H9 (cell line): ENCODE measurements at regions not wholly inside any gene's neighbourhood (a gene's known extent, or its start where the extent isn't known, plus 50 kb on each side); places are given as distances from the start of the nearest gene placed in this dataset.

Experiments
- DNase-seq: peaks from one replicate; pipeline ENCODE4 v3.0.0-alpha.2; 2017
- H2AFZ ChIP-seq: one replicate; pipeline ENCODE4 v1.6.1; 2013; ENCODE audit warnings: mild to moderate bottlenecking, low read length, control low read depth, moderate library complexity
- H2AK5ac ChIP-seq: 2 replicates; pipeline ENCODE4 v1.6.1; 2013; ENCODE audit warnings: low read length, control low read depth, mixed read lengths; ENCODE audit not compliant: insufficient read length
- H2BK120ac ChIP-seq: one replicate; pipeline ENCODE4 v1.6.1; 2013; ENCODE audit warnings: low read depth, mild to moderate bottlenecking, low read length, control low read depth, inconsistent platforms; ENCODE audit not compliant: poor library complexity, severe bottlenecking
- H2BK12ac ChIP-seq: 2 replicates; pipeline ENCODE4 v1.6.1; 2013; ENCODE audit warnings: low read length, control low read depth, mixed read lengths, low read depth; ENCODE audit not compliant: insufficient read length
- H2BK15ac ChIP-seq: 2 replicates; pipeline ENCODE4 v1.6.1; 2013; ENCODE audit warnings: low read depth, low read length, control low read depth
- H2BK20ac ChIP-seq: one replicate; pipeline ENCODE4 v1.6.1; 2013; ENCODE audit warnings: low read depth, mild to moderate bottlenecking, low read length, control low read depth, inconsistent platforms; ENCODE audit not compliant: poor library complexity, severe bottlenecking
- H2BK5ac ChIP-seq: 2 replicates; pipeline ENCODE4 v1.6.1; 2013; ENCODE audit warnings: low read length, control low read depth, mixed read lengths; ENCODE audit not compliant: insufficient read length
- H3K14ac ChIP-seq: 2 replicates; pipeline ENCODE4 v1.6.1; 2013; ENCODE audit warnings: low read length, control low read depth; ENCODE audit not compliant: insufficient read depth
- H3K18ac ChIP-seq: 2 replicates; pipeline ENCODE4 v1.6.1; 2013; ENCODE audit warnings: low read depth, mild to moderate bottlenecking, mixed read lengths, low read length, control low read depth; ENCODE audit not compliant: insufficient read length
- H3K23ac ChIP-seq: 2 replicates; pipeline ENCODE4 v1.6.1; 2013; ENCODE audit warnings: low read length, control low read depth, mixed read lengths, low read depth; ENCODE audit not compliant: insufficient read length
- H3K23me2 ChIP-seq: 2 replicates; pipeline ENCODE4 v1.6.1; 2013; ENCODE audit warnings: low read depth, mild to moderate bottlenecking, mixed read lengths, low read length, control low read depth; ENCODE audit not compliant: insufficient read length, poor library complexity, severe bottlenecking
- H3K27ac ChIP-seq: 2 replicates; pipeline ENCODE4 v1.5.1; 2013; ENCODE audit warnings: low read length, control low read depth, mixed read lengths, low read depth; ENCODE audit not compliant: insufficient read length
- H3K27me3 ChIP-seq: 2 replicates; pipeline ENCODE4 v1.6.1; 2013; ENCODE audit warnings: low read length, control low read depth, inconsistent platforms; ENCODE audit not compliant: insufficient read depth
- H3K4ac ChIP-seq: 2 replicates; pipeline ENCODE4 v1.6.1; 2013; ENCODE audit warnings: low read depth, mild to moderate bottlenecking, control low read depth, inconsistent platforms, low read length, moderate library complexity
- H3K4me1 ChIP-seq: 2 replicates; pipeline ENCODE4 v1.6.1; 2013; ENCODE audit warnings: low read length, control low read depth, inconsistent platforms; ENCODE audit not compliant: insufficient read depth
- H3K4me2 ChIP-seq: 2 replicates; pipeline ENCODE4 v1.6.1; 2013; ENCODE audit warnings: low read length, control low read depth, mixed read lengths; ENCODE audit not compliant: insufficient read length, insufficient read depth
- H3K56ac ChIP-seq: 2 replicates; pipeline ENCODE4 v1.6.1; 2013; ENCODE audit warnings: low read depth, mild to moderate bottlenecking, mixed read lengths, low read length, control low read depth; ENCODE audit not compliant: insufficient read length
- H3K79me1 ChIP-seq: 2 replicates; pipeline ENCODE4 v1.6.1; 2013; ENCODE audit warnings: low read depth, mild to moderate bottlenecking, moderate library complexity, low read length, control low read depth, inconsistent platforms; ENCODE audit not compliant: insufficient read depth, poor library complexity, severe bottlenecking
- H3K79me2 ChIP-seq: 2 replicates; pipeline ENCODE4 v1.6.1; 2013; ENCODE audit warnings: low read length, control low read depth, inconsistent platforms; ENCODE audit not compliant: insufficient read depth
- H3K9ac ChIP-seq: 2 replicates; pipeline ENCODE4 v1.6.1; 2013; ENCODE audit warnings: low read length, control low read depth, mixed read lengths; ENCODE audit not compliant: insufficient read length; ENCODE audit errors: extremely low read depth
- H3K9me3 ChIP-seq: one replicate; pipeline ENCODE4 v1.6.1; 2013; ENCODE audit warnings: low read depth, low read length, inconsistent platforms; ENCODE audit not compliant: control insufficient read depth
- H3T11ph ChIP-seq: one replicate; pipeline ENCODE4 v1.6.1; 2013; ENCODE audit warnings: mild to moderate bottlenecking, low read length, control low read depth, inconsistent platforms
- H4K20me1 ChIP-seq: one replicate; pipeline ENCODE4 v1.6.1; 2013; ENCODE audit not compliant: control insufficient read depth, insufficient read length, insufficient read depth
- H4K5ac ChIP-seq: 2 replicates; pipeline ENCODE4 v1.6.1; 2013; ENCODE audit warnings: low read depth, mild to moderate bottlenecking, mixed read lengths, low read length, control low read depth; ENCODE audit not compliant: insufficient read length
- H4K8ac ChIP-seq: replicated peaks from 2 replicates; pipeline ENCODE4 v1.6.1; 2013; ENCODE audit warnings: low read length, control low read depth, mixed read lengths, low read depth; ENCODE audit not compliant: insufficient read length
- H4K91ac ChIP-seq: 2 replicates; pipeline ENCODE4 v1.6.1; 2013; ENCODE audit warnings: low read depth, mild to moderate bottlenecking, moderate library complexity, mixed read lengths, low read length, control low read depth; ENCODE audit not compliant: insufficient read length
- H3K27ac Mint-ChIP-seq, 3 experiments: 2 replicates in 2 of 3; 3 replicates in 1 of 3; pipeline ENCODE4 v1.8.0; 2020 to 2021; ENCODE audit warnings: mixed read lengths in 3 of 3, mild to moderate bottlenecking in 1 of 3, moderate library complexity in 1 of 3
- H3K27me3 Mint-ChIP-seq: 2 replicates; pipeline ENCODE4 v1.8.0; 2021; ENCODE audit warnings: low read depth, mild to moderate bottlenecking, moderate library complexity, mixed read lengths
- H3K36me3 Mint-ChIP-seq, 3 experiments: 2 replicates in 2 of 3; 3 replicates in 1 of 3; pipeline ENCODE4 v1.8.0; 2020 to 2021; ENCODE audit warnings: low read depth in 3 of 3, mixed read lengths in 3 of 3; ENCODE audit not compliant: insufficient read depth in 1 of 3
- H3K4me1 Mint-ChIP-seq, 2 experiments: 2 replicates each; pipeline ENCODE4 v1.8.0; 2020; ENCODE audit warnings: mixed read lengths in 2 of 2
- H3K4me3 Mint-ChIP-seq, 2 experiments: 2 replicates in 1 of 2; 3 replicates in 1 of 2; pipeline ENCODE4 v1.8.0; 2020 to 2021; ENCODE audit warnings: mild to moderate bottlenecking in 2 of 2, mixed read lengths in 2 of 2, moderate library complexity in 1 of 2
- H3K9me3 Mint-ChIP-seq, 2 experiments: 2 replicates in 1 of 2; 3 replicates in 1 of 2; pipeline ENCODE4 v1.8.0; 2020; ENCODE audit warnings: mild to moderate bottlenecking in 2 of 2, mixed read lengths in 2 of 2, moderate library complexity in 1 of 2
- WGBS: extraction: QIAGEN DNeasy Blood & Tissue Kit; methylation state at CpG from one replicate; pipeline ENCODE4 v1.1.7; 2013; ENCODE audit warnings: missing lambda C conversion rate, low lambda C conversion rate, mixed read lengths; ENCODE audit not compliant: insufficient read length; ENCODE audit errors: extremely low coverage; 5-methylcytosine and 5-hydroxymethylcytosine counted together
- TF ChIP-seq, protein P1 (sequence below): fragments of 200-600 bp; sonication (generic); conservative IDR thresholded peaks from 3 replicates; pipeline ENCODE4 v1.8.0; 2021; ENCODE audit warnings: antibody characterized with exemption, mild to moderate bottlenecking

DNA sequence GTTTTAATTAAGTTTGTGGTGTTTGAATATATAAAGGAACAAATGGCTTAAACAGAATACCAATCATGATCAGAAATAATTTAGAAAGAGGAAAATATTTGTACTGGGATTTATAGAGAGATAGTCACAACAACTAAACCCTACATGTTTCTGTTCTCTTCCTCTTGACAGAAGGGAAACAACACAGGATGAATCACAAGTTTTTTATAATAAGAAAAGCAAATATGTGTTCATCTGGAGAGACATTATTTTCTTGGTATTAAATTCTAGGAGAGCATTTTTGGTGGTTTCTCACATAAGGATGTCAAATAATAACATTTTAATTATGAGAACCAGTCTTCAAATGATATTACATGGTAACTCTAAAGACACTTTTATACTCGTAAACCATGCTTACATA is 232.9 kb upstream of the PKP2 start:
- no CpG with 5 or more reads among the region's 1 CpG for WGBS
- no peaks in the 10 kb centered on the region for H3K9me3 Mint-ChIP-seq
- H3K14ac ChIP-seq = no peak overlapping the region

More for the DNA sequence above, 232.9 kb upstream of the PKP2 start:
- Histone ChIP-seq H3K23me2 (no peaks in the 10 kb centered on the region), H4K5ac (no peak overlapping the region), H4K91ac (no peak overlapping the region), H2BK5ac (no peak overlapping the region), H3K4ac (no peak overlapping the region), H2AFZ (no peak overlapping the region), H3K9ac (no peak overlapping the region), H3K9me3 (no peaks in the 10 kb centered on the region), H3K18ac (no peak overlapping the region), H3K27me3 (no peaks in the 10 kb centered on the region), H3K56ac (no peak overlapping the region), H3T11ph (no peak overlapping the region), H2BK20ac (no peak overlapping the region), H2BK120ac (no peak overlapping the region), H2BK15ac (no peak overlapping the region), H3K4me1 (no peaks in the 10 kb centered on the region), H3K79me2 (no peaks in the 10 kb centered on the region), H4K8ac (no peak overlapping the region), H3K79me1 (no peaks in the 10 kb centered on the region), H2BK12ac (no peak overlapping the region), H3K4me2 (no peak overlapping the region), H2AK5ac (no peak overlapping the region), H4K20me1 (no peaks in the 10 kb centered on the region), H3K27ac (no peak overlapping the region), H3K23ac (no peak overlapping the region)
- DNase-seq = no peak
- TF ChIP-seq, protein P1, sequence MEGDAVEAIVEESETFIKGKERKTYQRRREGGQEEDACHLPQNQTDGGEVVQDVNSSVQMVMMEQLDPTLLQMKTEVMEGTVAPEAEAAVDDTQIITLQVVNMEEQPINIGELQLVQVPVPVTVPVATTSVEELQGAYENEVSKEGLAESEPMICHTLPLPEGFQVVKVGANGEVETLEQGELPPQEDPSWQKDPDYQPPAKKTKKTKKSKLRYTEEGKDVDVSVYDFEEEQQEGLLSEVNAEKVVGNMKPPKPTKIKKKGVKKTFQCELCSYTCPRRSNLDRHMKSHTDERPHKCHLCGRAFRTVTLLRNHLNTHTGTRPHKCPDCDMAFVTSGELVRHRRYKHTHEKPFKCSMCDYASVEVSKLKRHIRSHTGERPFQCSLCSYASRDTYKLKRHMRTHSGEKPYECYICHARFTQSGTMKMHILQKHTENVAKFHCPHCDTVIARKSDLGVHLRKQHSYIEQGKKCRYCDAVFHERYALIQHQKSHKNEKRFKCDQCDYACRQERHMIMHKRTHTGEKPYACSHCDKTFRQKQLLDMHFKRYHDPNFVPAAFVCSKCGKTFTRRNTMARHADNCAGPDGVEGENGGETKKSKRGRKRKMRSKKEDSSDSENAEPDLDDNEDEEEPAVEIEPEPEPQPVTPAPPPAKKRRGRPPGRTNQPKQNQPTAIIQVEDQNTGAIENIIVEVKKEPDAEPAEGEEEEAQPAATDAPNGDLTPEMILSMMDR = no peak
- Mint-ChIP-seq H3K4me1 (peaks cover 6 to 8% of the 10 kb centered on the region in 2 experiments; a peak in 3 of 4 replicates), H3K4me3 (no peak overlapping the region), H3K27ac (no peak overlapping the region), H3K36me3 (no peaks in the 10 kb centered on the region; a peak in 2 of 7 replicates), H3K27me3 (no peaks in the 10 kb centered on the region)
